NCI-H2227 (cell line): ENCODE measurements at regions not wholly inside any gene's neighbourhood (a gene's known extent, or its start where the extent isn't known, plus 50 kb on each side); places are given as distances from the start of the nearest gene placed in this dataset.
"Not testable (repeated sequence)": the region's sequence is repeated elsewhere in the genome, so short reads cannot be mapped to it uniquely, and the experiment has no call there.

ENCODE experiments used
- DNase-seq: peaks from one replicate; lab custom pipeline; 2025; ENCODE audit not compliant: unreplicated experiment; lab: John Stamatoyannopoulos, UW

- no peak for DNase-seq
Observed at GRCh38 chr11:109926941-109927340, 166.3 kb upstream of the ZC3H12C start.

- DNase-seq = no peak
Observed at GRCh38 chr11:109929308-109929707, 163.9 kb upstream of the ZC3H12C start.

GRCh38 chr11:109933126-109933525, 160.1 kb upstream of the ZC3H12C start:
- no peak for DNase-seq

GRCh38 chr11:109934151-109934550, 159.0 kb upstream of the ZC3H12C start:
- DNase-seq = no peak

- DNase-seq = no peak
Observed at GRCh38 chr11:109936661-109937180, 156.5 kb upstream of the ZC3H12C start.

GRCh38 chr11:109937968-109938367, 155.2 kb upstream of the ZC3H12C start:
- DNase-seq = no peak

- DNase-seq = peak; percentile 34
Observed at GRCh38 chr11:109939166-109939810, 153.9 kb upstream of the ZC3H12C start.

- DNase-seq = no peak
Observed at GRCh38 chr11:109940816-109941215, 152.4 kb upstream of the ZC3H12C start.

GRCh38 chr11:109945626-109946321, 147.4 kb upstream of the ZC3H12C start:
- no peak for DNase-seq

- peak; percentile 56 for DNase-seq
Observed at GRCh38 chr11:109946322-109946846, 146.8 kb upstream of the ZC3H12C start.

GRCh38 chr11:109954534-109954933, 138.7 kb upstream of the ZC3H12C start:
- DNase-seq = no peak

- no peak for DNase-seq
Observed at GRCh38 chr11:109956124-109956793, 136.9 kb upstream of the ZC3H12C start.

- DNase-seq = no peak
Observed at GRCh38 chr11:109957000-109957399, 136.2 kb upstream of the ZC3H12C start.

- no peak for DNase-seq
Observed at GRCh38 chr11:109957601-109958000, 135.6 kb upstream of the ZC3H12C start.

GRCh38 chr11:109958131-109958820, 134.9 kb upstream of the ZC3H12C start:
- no peak for DNase-seq

GRCh38 chr11:109958821-109959166, 134.4 kb upstream of the ZC3H12C start:
- DNase-seq = no peak

GRCh38 chr11:109960831-109961230, 132.4 kb upstream of the ZC3H12C start:
- DNase-seq = no peak

GRCh38 chr11:109961261-109961660, 131.9 kb upstream of the ZC3H12C start:
- DNase-seq = no peak

- no peak for DNase-seq
Observed at GRCh38 chr11:109963101-109963500, 130.1 kb upstream of the ZC3H12C start.

- no peak for DNase-seq
Observed at GRCh38 chr11:109964487-109964886, 128.7 kb upstream of the ZC3H12C start.

- not testable (repeated sequence) for DNase-seq
Observed at GRCh38 chr11:109965445-109965844, 127.7 kb upstream of the ZC3H12C start.
